Islet of Langerhans (tissue), 1 donor: ENCODE measurements at regions not wholly inside any gene's neighbourhood (a gene's known extent, or its start where the extent isn't known, plus 50 kb on each side); places are given as distances from the start of the nearest gene placed in this dataset.

ENCODE experiments used
- FAIRE-seq: peaks from one replicate; lab custom pipeline; 2011; peaks lifted over from hg19 to GRCh38; lab: Jason Lieb, UNC

- no peak for FAIRE-seq
Measured at GRCh38 chr17:70230850-70231640, 61.7 kb downstream of the KCNJ2 start.

DNA sequence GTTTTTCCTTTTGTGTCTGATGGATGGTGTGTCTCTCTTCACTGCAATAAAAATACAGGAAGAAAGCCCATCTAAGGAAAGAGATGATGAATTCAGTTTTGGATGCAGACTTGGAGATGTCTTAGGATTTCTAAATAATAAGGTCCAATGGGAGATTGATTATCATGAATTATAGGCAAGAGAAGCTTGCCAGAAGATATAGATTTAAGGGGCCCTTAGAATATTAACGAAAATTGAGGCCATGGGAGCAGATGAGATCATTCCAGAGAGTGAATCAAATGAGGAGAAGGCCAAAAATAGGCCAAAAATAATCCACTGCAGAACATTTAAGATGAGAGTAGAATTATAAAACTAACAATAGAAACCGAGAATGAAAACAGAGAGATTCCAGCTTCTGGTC, 63.1 kb downstream of the KCNJ2 start:
- no peak for FAIRE-seq

- FAIRE-seq = no peak
Measured at GRCh38 chr17:70235252-70235651, 65.9 kb downstream of the KCNJ2 start.

DNA sequence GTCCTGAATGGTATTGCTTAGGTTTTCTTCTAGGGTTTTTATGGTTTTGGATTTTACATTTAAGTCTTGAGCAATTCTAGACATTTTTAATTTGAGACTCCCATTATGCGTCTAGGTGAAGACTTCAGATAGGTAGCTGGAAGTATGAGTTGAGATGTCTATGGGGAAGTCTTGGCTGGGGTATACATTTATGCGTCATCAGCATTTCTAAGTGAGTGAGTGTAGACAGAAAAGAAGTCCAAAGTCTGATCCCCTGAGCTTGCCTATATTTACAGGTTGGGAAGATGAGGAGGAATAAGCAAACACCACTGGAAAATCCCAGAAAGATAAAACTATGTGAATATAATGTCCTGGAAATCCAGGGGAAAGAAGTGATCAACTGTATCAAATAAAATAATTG, 68.9 kb downstream of the KCNJ2 start:
- no peak for FAIRE-seq

DNA sequence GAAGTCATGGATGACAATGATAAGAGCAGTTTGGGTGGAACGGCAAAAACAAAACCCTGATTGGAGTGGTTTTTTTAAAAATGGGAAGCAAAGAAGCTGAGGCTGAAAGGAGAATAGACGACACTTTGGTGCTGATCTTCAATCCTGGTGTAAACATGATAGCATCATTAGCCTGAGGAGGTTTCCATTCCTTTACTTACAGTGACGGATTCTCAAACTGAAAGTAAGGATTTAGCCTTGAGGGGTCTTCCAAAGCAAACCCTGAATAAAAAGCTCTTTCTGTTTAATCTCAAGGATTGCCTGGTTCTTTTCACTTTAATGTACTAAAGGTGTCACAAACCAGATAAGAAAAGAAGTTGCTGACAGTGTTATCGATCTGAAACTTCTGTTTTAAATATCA, 69.3 kb downstream of the KCNJ2 start:
- FAIRE-seq = no peak

DNA sequence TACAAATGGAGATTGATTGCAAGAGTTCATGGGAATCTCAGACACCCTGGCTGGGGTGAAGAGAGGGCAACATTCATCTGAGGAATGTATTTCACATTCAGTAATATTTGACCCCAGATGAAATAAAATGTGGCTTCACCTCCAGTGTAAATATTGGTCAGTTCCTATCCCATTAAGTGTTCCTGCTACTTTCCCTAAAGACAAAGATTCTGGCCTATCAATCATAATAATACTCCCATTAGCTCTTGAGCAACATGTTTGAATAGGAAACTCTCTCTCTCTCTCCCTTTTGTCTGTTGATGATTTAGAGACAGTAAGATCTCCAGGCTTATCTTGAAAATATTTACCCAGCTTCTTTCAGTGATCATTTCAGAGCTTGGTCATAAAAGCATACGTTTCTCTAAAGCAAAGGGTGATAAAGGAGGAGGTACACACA, 70.1 kb downstream of the KCNJ2 start:
- FAIRE-seq = no peak

DNA sequence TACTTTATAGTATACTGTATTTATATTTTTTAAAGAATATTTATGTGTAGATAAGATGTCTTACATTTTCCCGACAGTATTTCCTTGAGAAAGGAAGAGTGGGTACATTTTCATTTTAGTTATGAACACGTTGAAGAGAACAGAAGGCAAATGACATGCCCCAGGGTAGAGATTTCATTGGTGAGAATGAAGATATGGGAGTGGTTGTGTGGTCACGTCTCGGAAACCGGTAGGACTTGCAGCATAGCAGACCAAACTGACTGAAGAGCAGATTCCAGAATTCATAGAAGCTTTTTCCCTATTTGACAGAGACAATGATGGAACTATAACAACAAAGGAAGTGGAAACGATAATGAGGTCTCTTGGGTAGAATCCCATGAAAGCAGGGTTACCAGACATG, 71.7 kb downstream of the KCNJ2 start:
- no peak for FAIRE-seq

GRCh38 chr17:70242781-70243437, 73.6 kb downstream of the KCNJ2 start:
- FAIRE-seq = no peak

DNA sequence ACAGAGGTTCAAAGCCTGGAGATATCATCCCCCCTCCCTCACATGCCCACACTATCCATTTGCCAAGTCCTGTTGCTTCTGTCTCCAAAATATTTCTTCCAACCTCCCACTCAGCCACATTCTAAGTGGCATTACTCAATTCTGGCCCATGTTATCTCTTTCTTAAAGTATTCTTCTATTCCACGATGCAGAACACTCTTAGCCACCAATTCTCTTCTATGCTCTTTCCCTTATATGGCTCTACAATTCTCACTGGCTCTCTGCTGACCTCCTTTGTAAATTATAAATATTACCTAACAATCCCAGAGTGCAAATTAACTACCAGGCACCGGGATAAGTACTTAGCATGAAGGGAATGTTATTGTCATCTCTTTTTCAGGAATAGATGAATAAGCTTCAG, 82.4 kb downstream of the KCNJ2 start:
- no peak for FAIRE-seq

DNA sequence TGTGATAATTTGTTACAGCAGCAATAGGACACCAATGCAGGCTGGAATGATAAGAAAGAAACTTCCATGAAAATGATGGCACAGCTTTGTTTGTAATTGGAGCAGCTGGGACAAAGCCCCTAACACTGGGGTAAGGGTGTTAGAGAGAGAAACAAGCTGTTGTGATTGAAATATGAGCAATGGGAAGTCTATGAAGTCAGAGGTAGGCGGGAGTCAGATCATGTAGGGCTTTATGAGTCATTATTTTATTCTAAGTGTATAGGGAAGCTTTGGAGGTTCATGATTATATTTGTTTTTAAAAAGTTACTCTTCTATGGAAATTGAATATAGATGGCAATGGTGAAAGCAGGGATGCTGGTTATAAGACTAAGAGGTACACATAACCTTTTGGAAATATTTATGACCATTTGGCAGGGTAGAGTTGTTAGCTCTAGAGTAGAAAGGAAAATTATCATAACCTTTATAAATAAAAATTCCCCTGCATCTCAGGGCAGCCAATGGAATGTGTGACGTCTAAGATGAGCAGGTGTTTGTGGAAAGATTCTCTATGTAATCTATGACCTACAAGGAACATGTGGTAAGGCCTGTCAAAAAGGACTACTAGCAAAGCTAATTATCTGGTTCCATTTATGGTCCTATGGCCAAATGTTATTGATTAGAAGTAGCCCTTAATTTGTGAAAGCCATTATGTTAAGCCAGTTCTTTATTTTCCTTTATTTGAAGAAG, 85.6 kb downstream of the KCNJ2 start:
- FAIRE-seq = no peak

GRCh38 chr17:70256751-70257150, 87.4 kb downstream of the KCNJ2 start:
- FAIRE-seq = no peak

DNA sequence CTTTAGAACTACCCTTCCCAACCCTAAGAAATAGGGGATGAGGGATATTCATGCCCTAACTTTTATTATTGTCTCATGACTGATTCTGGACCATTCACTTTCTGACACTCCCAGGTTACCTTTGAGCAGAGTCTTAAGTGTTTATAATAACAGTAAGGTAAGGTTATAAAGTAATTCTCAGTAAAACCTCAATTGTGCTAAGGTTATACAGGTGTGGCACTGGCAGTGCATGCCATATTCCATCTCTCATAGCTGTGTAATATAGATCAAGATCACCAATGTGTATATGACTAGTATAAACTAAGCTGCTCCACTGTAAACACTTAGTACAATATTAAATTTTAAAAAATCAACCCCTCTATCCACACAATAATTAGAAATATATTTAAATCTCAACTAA, 89.1 kb downstream of the KCNJ2 start:
- FAIRE-seq = no peak

GRCh38 chr17:70259400-70259799, 90.1 kb downstream of the KCNJ2 start:
- no peak for FAIRE-seq

DNA sequence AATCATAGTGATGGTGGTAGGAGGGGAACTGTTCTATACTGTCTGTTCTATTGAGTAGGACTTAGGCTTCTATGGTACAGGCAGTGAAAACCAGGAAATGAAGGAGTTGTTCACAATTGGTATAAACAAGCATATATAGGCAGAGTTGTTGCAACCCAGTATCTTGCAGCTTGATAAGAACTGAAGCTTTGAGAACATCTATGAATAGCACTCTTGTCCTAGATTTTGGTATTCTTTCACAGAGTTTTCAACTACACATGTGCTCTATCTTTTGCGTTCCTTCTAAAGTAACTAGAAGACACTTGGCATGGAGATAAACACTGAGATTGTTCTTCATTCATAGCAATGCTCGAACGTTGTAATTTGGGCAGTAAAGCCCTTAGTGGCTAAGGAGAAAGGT, 91.8 kb downstream of the KCNJ2 start:
- no peak for FAIRE-seq

- no peak for FAIRE-seq
Measured at GRCh38 chr17:70265471-70265870, 96.1 kb downstream of the KCNJ2 start.

- FAIRE-seq = no peak
Measured at GRCh38 chr17:70266394-70266793, 97.1 kb downstream of the KCNJ2 start.

- FAIRE-seq = no peak
Measured at GRCh38 chr17:70268383-70268782, 99.1 kb downstream of the KCNJ2 start.

DNA sequence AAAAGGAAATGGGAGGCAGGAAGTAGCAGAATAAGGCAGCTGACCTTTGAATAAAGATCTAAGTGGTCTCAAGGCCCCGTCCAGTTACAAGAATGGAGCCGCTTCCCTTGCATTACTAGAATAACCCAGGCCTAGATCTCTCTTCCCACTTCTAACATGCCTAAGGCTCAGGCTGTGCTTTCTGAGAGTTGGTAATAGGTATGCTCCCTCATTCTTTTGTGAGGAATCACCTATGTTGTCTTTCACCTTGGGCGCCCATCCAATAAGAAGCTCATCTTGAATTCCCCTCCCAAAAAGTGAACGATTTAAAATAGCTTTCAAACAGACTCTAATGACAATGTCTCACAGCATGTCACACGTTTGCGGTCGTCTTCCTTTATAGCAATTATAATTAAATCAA, 101.2 kb downstream of the KCNJ2 start:
- no peak for FAIRE-seq

- FAIRE-seq = no peak
Measured at GRCh38 chr17:70271200-70271599, 101.9 kb downstream of the KCNJ2 start.

- FAIRE-seq = no peak
Measured at GRCh38 chr17:70271672-70272071, 102.3 kb downstream of the KCNJ2 start.

GRCh38 chr17:70274255-70274654, 104.9 kb downstream of the KCNJ2 start:
- no peak for FAIRE-seq

DNA sequence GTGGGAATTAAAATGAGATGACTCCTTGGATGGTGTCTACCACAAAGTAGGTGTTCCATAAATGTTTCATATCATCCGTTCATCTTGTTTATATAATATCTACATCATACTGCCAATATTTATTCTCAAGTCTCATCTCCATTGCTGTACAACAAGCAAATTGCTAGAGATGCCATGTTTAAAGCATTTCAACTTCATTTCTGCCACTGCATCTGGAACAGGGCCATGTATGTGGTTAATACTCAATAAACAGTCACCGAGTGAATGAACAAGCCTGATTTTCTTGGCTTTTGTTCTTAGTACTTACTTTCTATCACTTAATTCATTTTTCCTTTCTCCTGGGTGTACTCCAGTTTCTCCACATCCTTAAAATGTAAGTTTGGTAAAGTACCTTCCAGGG, 107.6 kb downstream of the KCNJ2 start:
- no peak for FAIRE-seq

DNA sequence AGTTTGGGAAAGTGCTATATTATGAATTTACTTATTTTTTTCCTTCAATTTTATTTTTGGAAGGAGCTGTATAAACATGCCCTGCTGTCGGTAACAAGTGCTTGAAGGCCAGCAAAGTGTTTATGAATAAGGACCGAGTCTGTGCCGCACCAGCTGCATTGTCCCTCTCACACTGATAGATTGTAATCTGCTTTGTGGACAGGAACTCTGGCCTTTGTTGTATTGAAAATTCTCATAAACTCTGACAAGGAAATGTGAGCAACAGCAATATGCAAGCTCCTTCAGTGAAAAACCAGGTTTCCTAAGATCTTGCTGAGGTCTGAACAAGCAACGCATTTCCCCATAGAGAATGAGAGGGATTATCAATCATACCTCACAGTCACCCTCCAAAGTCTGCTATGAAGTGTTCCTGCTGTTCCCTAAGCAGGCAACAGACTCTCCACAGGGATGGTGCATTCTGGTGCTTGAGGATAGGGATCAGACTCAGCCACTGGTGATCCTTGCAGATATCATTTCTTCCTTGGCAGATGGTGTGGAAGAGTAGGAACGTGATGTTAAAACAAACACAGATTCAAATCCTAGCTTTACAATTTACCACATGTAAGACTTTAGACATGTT, 109.6 kb downstream of the KCNJ2 start:
- FAIRE-seq = no peak
